Activated CD4-positive, alpha-beta T cell treated with anti-CD3 and anti-CD28 coated beads, Interleukin-2, Interleukin-4, amounts not matched to agents 100 ng/mL and 50 ng/mL, durations not matched to agents 16 hours and 8 hours (primary cell): ENCODE measurements at regions not wholly inside any gene's neighbourhood (a gene's known extent, or its start where the extent isn't known, plus 50 kb on each side); places are given as distances from the start of the nearest gene placed in this dataset.
"Not testable (repeated sequence)": the region's sequence is repeated elsewhere in the genome, so short reads cannot be mapped to it uniquely, and the experiment has no call there.

Experiments
- DNase-seq: peaks from one replicate; pipeline ENCODE4 v3.0.0-alpha.2; 2020; ENCODE audit warnings: low spot score

DNA sequence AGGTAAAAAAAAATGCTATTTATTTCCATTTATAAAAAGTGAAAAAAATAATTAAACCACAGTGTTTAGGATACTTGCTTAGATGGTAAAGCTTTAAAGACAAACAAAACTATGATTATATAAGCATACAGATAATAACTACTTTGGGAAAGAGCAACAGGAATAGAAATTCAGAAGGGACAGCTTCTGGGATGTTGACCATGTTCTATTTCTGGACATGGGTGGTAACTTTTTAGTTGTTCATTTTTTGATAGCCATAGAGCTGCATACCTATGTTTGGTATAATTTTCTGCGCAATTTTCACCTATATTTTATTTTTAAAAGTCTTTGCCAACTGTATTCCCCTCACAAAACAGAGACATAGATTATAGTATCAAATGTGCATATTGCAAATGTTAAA lies 572.0 kb upstream of the NR2F2 start:
- no peak for DNase-seq

DNA sequence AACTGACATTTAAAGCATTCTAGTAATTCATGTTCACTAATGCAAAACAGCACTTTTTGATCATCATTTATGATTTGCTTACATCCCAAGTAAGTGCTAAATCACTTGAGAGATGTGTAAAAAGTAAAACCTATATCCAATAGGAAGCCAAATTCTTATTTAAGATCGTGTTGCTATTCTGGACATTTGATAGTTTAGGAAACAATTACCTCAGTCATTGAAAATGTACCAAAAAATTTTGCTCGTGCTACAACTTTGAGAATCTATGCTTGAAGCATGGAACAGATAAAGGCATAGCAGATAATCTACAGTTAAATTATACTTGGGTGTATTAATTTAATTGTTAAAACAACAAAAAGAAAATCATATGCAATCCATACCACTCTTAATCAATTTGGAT lies 571.6 kb upstream of the NR2F2 start:
- DNase-seq = no peak

DNA sequence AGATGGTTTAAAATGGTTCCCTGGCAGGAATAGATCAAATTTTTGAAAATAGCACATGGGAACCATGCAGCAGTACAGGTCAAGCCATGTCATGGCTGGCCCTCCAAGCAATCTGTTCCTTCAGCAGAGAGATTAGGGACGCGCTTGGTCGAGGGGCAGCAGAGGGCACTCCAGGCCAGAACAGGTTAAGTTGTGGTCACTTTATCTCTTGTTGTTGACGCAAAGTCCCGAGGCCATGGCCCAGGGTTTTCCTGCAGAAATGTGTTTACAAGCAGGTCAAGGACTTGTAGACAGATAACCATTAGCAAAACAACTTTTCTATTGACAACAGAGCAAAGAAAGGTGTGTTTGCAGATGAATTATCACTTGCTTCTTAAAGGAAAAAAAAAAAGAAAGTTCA lies 570.0 kb upstream of the NR2F2 start:
- no peak for DNase-seq

DNA sequence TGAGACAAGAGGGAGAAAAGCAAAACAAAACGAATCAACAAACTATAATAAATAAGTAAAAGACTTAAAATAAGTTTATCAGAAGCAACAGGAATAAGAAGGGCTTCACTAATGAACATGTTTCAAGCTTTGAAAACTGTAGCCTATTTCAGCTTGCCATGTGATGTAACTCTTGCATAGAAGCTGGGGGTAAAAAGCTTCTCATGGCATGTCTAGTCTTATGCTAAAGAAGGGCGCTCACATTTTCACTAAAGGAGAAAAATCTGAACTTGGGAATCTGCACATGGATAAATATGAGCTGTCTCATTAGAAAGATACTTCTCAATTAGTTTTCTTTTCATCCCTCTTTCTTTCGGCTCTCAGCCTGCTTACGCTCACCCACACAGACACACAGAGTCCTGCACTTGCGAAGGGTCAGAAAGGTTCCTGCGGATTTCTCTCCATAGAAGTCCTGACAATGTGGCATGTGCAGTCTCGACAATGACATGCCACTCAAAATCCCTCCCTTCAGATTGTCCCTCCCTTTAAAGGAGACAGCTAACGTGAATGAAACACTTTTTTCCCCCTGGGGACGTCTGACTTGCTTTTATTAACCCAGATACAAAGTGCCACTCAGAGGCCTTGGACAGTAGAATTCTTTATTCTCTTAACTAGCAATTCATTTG lies 568.9 kb upstream of the NR2F2 start:
- no peak for DNase-seq

DNA sequence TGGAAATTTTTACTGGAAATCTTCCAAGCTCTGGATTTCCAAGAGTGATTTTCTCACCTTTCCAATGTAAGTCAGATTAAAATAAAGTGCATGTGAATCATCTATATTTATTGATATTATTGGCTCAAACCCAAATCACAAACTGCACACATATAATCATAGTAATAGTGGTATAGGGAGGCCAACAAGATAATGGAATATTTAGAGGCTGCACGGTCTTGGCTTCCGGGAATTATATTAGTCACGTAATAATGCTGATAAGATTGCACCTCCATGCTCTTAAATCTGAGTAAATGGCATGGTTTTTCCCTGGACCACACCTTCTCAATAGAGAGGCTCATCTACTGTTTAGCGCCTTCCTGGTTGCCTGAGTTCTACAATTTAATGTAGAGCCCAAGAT lies 567.1 kb upstream of the NR2F2 start:
- no peak for DNase-seq

DNA sequence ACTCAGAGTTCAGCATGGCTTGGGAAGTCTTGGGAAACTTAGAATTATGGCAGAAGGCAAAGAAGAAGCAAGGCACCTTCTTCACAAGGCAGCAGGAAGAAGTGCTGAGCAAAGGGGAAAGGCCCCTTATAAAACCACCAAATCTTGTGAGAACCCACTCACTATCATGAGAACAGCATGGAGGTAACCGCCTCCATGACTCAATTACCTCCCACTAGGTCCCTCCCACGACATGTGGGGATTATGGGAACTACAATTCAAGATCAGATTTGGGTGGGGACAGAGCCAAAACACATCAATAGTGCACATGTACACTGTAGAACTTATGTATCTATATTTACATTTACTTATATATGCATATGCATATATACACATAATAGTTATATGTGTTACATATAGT lies 565.3 kb upstream of the NR2F2 start:
- no peak for DNase-seq

DNA sequence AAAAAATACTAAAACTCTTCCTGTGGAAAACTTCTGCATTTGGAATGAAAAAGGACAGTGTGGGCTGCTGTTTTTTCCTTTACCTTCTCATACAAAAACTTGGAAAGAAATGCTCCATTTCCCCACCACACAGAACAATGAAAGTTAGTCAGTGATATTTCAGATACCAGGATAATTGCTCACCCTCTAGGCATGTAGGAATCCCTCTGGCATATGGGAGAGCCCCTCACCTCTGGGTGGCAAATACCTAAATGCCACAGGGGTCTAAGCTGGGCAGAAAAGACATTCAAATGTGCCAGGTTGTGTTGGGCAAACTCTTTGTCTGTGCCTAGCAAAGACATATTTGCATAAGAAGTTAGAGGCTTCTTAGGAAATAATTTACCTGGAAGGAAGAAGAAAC lies 560.3 kb upstream of the NR2F2 start:
- DNase-seq = no peak

DNA sequence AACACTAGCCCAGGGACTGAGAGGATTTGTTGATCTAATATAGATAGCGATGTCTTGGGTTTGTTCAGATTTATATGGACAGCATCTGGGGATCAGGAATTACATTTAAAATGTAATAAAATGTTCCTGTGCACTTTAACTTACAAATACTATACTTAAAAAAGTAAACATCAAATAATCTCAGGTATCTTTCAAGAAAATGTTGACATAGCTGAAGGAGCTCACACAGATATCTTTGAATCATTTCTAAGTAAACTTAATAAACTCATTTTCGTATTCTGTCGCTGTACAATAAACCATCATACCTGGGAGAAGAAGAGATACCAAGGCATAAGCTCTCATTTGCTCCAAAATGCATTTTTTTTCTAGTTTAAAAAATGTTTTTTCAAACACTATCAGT lies 557.5 kb upstream of the NR2F2 start:
- no peak for DNase-seq

DNA sequence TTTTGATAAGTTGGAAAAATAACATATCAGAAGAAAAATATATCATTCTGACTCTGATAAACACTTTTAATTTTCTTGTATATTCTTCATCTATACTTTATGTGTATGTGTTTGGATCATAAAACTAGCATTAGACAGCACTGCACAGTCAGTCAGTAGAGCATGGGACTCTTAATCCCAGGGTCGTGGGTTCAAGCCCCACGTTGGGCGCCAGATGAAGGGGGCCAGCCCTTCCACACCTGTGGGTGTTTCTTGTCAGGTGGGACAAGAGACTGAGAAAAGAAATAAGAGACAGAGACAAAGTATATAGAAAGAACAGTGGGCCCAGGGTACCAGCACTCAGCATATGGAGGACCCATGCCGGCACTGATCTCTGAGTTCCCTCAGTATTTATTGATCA lies 546.0 kb upstream of the NR2F2 start:
- DNase-seq = no peak

DNA sequence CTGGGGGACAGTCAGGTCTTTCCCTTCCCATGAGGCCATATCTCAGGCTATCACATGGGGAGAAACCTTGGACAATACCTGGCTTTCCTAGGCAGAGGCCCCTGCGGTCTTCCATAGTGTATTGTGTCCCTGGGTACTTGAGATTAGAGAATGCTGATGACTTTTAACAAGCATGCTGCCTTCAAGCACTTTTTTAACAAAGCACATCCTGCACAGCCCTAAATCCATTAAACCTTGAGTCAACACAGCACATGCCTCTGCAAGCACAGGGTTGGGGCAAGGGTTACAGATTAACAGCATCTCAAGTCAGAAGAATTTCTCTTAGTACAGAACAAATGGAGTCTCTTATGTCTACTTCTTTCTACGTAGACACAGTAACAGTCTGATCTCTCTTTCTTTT lies 545.2 kb upstream of the NR2F2 start:
- DNase-seq = not testable (repeated sequence)

DNA sequence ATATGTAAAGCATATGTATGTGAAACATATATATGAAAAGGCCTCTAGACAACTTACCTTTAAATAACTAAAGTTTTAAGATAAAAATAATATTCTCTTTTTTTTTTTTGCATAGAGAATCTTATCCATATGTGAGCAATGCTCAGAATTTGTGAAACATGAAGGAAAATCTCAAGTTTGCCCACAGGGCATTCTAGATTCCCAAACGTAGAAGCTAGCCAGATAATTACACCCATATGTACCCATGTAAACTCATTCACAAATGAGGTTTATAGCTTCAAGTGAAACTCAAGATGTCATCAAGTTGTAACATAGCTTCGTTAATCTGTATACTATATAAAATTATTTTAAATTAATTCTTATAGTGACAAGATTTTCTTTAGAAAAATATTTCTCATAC lies 537.3 kb upstream of the NR2F2 start:
- DNase-seq = no peak

DNA sequence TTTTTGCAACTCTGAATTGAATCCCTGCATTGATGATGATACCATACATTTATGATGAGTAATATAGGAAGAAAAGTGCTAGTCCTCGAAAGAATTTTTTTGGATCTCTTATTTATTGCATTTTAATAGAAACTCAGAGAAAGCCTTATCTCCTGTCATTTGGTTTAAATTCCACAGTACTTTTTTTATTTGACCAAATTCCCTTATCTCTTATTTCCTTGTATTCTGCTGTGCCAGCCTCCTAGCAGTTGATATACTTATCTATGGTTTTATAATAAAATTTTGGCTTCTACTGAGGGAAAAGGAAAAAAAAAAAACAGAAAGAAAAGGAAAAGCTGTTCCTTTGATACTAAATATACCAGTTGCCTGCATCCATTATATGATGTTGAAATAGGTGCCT lies 535.1 kb upstream of the NR2F2 start:
- DNase-seq = no peak

DNA sequence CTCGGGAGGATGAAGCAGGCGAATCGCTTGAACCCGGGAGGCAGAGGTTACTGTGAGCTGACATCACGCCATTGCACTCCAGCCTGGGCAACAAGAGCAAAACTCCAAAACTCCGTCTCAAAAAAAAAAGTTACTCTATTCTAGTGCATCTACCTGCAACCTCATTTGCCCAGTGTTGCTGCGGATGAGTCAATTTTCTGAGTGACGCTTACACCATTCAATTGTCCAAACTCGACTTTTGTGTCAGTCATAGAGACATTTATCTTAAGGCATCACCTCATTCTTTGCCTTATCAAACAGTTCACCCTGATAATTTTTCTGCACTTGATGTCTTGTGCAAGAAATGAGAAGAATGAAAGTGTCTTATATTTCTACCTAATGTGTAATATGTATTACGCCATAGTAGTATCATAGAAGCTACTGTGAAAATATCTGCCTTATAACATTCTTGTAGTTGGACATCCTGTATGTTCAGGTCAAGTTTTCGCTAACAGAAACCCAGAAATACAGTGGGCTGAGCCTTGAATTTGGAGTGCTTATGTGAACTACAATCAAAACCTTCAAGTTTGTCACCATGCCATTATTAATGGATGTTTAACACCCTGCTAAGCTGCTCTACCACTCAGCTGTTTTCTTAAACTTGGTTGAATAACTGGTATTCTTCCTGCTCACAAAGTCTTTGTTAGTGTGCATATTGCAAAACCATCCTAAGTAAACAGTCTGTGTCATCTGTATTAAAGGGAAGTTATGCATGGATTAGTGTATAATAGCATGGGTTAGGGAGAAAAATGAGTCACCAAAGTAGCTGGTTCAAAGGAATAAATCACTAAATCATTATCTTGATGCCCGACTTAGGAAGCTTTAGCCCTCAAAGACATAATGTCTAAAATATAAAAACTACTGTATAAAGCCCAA lies 531.0 kb upstream of the NR2F2 start:
- DNase-seq = no peak

DNA sequence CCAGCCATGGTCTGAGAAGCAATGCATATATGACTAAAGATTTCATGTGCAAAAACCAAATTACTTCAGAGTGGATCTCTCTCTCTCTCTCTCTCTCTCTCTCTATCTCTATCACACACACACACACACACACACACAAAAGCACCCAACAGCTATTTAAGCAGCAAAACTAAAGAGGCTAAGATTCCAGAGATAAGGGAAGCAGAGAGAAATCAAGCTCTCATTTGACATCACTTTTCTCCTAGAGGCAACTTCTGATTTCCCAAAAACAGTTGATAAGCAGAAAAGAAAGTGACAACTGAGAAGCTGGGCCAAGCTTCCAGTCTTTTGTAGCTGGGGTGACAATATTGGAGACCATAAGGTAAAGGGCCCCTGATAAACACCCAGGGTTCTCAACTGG lies 526.0 kb upstream of the NR2F2 start:
- no peak for DNase-seq

DNA sequence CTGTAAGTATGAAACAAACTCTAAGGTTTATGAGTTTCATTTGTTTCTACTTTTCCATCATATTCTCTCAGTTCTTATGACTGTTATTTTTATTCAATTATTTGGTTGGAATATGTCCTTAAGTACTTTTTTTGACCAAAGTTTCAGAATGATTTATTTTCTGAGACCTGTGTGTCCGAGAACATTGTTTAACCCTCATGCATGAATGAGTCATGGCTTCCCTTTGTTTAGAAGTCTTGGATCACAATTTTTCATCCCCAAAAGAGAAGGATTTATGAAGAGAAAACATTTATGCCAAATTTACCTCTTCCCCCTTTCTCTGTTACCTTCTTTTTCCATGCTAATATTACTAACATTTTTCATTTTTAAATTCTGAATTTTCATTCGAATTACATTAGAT lies 518.0 kb upstream of the NR2F2 start:
- DNase-seq = no peak

DNA sequence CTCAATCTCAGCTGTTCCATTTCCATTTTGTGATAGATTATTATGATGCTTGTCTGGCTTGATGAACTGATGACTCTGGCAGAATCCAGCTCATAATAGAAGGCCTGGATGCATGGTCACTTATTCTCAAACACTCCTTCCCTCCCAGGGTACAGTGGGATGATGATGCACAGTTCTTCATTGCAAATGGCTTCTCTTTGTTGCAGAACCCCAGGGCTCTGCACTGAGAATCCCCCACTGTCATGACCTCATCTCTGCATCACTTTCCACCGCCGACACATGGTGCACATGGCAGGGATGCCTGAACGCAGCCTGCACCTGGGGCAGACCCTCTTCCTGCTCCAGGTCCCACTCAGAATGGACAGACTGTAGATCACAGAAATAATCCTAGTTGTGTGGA lies 515.6 kb upstream of the NR2F2 start:
- no peak for DNase-seq

DNA sequence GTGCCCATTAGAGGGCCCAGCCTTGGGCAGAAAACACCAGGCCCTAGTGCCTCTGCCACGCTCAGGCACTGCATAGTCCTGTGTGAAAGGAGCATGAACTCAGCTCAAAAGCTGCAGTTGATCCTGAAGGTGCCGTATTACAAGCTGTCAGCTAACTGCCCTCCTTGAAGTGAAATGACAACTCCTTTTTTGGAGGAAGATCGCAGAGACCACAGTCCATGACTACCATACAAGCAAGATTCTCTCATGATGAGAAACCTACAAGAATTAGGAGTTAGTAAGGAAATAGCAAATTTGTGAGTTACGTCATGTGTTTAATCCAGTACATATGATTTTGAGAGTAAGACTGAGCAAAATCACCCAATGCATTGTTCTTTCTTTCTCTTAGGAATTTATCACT lies 513.9 kb upstream of the NR2F2 start:
- no peak for DNase-seq

DNA sequence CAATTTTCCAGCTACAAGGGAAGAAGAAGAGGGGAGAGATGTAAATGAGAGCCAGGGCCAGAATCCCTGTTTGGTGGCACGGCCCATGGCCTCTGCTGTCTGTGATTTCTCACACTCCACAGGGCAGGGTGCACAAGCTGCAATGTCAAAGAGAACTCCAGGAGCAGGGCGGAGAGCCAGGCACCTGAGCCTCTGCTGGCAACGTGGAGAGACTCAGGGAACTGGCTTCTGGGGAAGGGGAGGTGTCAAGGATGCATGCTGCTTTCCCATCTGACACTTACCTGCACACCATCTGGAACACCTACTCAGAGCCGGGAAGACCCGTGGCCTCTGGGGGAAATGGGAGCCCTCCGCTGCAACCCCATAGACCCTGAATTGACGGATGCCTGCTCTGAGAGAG lies 507.5 kb upstream of the NR2F2 start:
- DNase-seq = no peak

DNA sequence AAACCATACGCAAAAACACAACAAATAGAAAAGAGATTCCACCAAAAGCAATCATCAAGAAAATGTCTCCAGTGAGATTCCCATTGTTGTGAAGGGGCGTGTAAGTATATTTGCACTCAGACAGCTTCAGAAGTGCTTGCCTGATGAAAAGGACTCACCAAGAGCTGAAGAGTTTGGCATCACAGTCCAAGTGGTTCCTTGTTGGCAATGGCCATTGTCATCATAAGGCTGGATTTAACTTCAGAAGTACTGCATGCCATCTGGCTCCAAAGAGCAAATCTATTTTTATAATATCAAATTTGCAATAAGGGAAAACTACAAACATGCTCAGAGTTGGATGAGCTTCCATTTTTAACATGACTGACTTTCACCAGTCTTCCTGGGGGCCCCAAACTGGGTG lies 505.3 kb upstream of the NR2F2 start:
- DNase-seq = no peak

DNA sequence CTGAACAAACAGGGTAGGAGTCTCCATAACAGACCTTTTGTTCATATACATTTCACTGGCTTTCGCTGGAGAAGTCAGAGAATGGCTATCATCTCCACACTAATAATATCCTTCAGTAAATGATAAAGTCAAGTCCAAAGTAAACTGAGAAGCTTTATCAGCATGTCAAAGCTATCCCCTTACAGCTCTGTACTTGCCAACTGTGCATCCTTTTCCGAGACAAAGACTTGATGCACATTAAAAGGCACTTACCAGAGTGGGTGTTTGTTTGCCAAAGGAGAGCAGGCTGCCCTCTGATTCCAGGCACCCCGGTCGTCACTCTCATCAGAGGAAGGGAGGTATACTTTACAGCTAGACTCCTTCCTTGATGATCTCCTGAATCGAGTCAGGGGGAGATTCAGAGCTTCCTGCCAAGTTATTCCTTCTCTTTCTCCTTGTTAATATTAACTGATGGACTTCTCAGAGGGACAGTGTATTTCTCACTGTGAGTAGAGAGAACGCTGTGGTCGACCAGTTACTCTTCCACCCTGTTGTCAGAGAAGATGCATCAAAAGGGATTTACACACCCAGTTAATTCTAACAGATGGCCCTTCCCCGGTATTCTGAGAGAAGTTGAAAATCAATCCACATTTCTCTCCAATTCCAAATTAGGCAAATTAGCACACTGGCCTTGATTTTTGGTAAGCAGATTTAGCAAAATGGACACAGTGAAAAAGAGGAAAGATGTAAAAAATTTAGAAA lies 504.7 kb upstream of the NR2F2 start:
- DNase-seq = no peak

DNA sequence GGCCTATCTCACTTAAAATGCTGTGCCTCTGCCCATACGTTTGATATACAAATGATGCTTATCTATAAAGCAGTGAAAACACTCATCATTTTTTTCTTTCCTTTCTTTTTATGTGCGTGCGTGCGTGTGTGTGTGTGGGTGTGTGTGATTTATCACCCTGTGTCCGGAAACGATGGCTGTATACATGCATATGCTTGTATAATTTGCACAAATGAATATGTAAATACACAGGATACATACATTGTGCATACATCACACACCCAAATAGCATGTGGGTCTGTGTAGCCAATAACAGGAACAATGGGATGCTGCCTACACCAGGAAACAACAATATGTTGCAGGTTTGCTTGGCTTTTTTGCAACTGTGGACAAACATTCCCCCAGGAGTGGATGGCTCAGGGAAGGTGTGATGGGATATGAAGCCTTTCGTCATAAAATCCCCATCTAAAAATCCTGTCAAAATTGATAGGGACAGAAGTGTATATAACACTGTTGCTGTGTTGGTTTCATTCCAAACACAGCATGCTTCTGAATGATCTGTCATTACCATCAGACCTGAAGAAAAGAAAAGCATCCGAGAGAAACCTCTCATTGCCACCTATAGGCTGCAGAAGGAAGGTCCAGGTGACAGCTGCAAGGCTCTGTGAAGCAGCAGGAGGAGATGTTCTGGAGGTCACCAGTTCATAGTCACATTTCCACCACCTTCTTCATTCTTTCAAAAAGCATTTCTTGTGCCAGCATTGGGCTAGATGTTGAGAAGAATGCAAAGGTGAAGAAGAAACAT lies 503.9 kb upstream of the NR2F2 start:
- DNase-seq = no peak

DNA sequence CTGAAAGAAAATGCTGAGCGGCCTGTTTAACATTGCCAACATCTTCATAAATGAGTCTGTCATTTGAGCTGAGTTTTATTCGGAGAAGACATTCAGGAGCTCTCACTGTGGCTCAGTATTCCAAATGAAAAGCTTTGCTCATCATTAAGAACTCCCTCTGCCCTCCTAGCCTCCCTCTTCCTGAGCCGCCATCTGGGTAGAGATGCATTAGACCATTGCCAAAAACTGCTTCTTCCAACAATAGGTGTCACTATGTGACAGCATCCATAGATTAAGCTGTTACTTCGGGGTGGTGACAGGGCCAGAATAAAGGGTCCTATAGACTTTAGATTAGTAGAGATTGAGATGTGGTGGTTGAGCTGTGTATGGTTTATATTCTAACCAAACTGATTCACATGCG lies 501.4 kb upstream of the NR2F2 start:
- DNase-seq = no peak
